ENCODE measurements at regions not wholly inside any gene's neighbourhood (a gene's known extent, or its start where the extent isn't known, plus 50 kb on each side); places are given as distances from the start of the nearest gene placed in this dataset.
"Not testable (repeated sequence)": the region's sequence is repeated elsewhere in the genome, so short reads cannot be mapped to it uniquely, and the experiment has no call there.

DNA sequence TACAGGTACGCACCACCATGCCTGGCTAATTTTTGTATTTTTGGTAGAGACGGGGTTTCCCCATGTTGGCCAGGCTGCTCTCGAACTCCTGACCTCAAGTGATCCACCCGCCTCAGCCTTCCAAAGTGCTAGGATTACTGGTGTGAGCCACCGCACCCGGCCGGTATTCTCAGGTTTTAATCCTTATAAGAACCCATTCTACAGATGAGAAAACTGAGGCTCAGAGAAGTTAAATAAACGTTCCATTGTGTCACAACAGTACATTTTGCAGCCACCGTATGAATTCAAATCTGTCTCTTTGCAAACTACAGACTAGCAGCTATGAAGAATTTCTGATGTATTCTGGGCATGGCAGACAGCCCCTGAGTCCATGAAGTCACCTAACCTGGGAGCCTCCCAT, 60.9 kb upstream of the LAPTM4A start:
- DNase-seq (ENCODE audit: low read depth in 2 of 3, low spot score in 2 of 3), result not testable (repeated sequence)

- no peak for DNase-seq (ENCODE audit: low read depth in 2 of 3, low spot score in 2 of 3)
Measured at GRCh38 chr2:20111311-20112131, 60.1 kb upstream of the LAPTM4A start.

- no peak for DNase-seq (ENCODE audit: low read depth in 2 of 3, low spot score in 2 of 3)
Measured at GRCh38 chr2:20110876-20111275, 59.4 kb upstream of the LAPTM4A start.

GRCh38 chr2:20110383-20110782, 59.0 kb upstream of the LAPTM4A start:
- no peak for DNase-seq (ENCODE audit: low read depth in 2 of 3, low spot score in 2 of 3)

DNA sequence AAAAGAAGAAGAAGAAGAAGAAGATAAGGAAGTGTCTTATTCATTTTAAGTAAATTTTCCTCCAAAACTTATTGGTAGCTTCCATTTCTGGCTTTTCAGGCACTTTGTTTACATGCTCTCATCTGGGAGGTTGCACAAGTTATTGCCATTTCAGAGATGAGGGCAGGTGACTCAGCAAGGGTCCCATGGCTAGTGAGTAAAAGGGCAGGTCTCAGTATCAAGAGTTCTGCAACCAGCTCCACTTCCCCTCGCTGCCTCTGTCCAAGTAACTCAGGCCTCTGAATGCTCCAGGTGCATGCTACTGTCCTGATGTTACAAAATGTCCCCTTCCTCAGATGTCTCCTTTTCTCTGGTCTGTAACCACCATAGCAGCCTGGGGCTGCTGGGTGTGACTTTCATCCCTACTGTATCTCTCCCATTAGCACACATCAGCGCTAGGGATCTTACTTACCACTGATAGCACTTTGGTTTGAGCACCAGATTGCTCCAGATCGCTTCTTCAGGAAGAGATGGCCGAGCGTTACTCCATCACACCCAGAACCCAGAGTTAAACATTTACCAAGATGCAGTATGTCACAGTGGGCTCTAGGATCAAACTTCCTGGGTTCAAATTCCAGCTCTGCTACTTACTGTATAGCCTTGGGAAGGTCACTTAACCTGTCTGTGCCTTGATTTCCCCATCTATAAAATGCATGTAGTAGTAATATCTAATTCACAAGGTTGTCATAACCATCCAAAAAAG, 57.4 kb upstream of the LAPTM4A start:
- DNase-seq (ENCODE audit: low read depth in 2 of 3, low spot score in 2 of 3), result no peak

- no peak for DNase-seq (ENCODE audit: low read depth in 2 of 3, low spot score in 2 of 3)
Measured at GRCh38 chr2:20107776-20108175, 56.3 kb upstream of the LAPTM4A start.

- no peak for DNase-seq (ENCODE audit: low read depth in 2 of 3, low spot score in 2 of 3)
Measured at GRCh38 chr2:20107352-20107751, 55.9 kb upstream of the LAPTM4A start.

GRCh38 chr2:20106746-20107145, 55.3 kb upstream of the LAPTM4A start:
- DNase-seq (ENCODE audit: low read depth in 2 of 3, low spot score in 2 of 3), result peak in 2 of 3 donors; percentile 36 to 57

- no peak for DNase-seq (ENCODE audit: low read depth in 2 of 3, low spot score in 2 of 3)
Measured at GRCh38 chr2:20104900-20105545, 53.6 kb upstream of the LAPTM4A start.

DNA sequence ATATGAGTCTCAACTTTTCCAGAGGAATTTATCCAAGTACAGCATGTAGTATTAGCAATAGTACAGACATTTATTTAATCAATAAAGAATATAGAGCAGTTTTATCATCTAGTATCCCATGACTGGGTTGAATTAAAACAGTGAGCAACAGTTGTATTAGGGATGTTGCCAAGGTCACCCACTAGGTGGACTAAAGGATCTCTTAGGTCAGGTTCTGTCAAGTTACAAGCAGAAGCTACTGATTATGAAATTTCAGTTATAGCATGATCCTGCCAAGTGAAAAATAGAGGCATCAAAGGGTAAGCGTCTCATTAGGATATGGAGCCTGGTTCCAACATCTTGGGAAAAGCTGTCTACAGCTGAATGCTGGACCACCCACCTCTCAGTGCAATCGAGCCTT, 52.1 kb upstream of the LAPTM4A start:
- DNase-seq (ENCODE audit: low read depth in 2 of 3, low spot score in 2 of 3), result peak in 1 of 3 donors; percentile 17

Data from hematopoietic multipotent progenitor cell (in vitro differentiated cells).